DOHH2 (cell line): ENCODE measurements at regions not wholly inside any gene's neighbourhood (a gene's known extent, or its start where the extent isn't known, plus 50 kb on each side); places are given as distances from the start of the nearest gene placed in this dataset.

ENCODE experiments used
- H3F3A ChIP-seq: fragments of 200-600 bp; sonication (generic), shearing (Covaris generic); 2 replicates; pipeline ENCODE4 v1.6.0; 2016; ENCODE audit warnings: antibody characterized with exemption, mild to moderate bottlenecking; ENCODE audit not compliant: control insufficient read depth, insufficient read depth
- H3K27ac ChIP-seq: fragments of 200-600 bp; sonication (generic); 2 replicates; pipeline ENCODE4 v1.5.1; 2014; ENCODE audit warnings: low read depth, mild to moderate bottlenecking, low read length, moderate library complexity
- H3K27me3 ChIP-seq: fragments of 200-600 bp; sonication (generic); 2 replicates; pipeline ENCODE4 v1.6.1; 2014; ENCODE audit warnings: mild to moderate bottlenecking, low read length, mixed read lengths; ENCODE audit not compliant: control insufficient read depth
- H3K36me3 ChIP-seq: fragments of 200-600 bp; sonication (generic); 2 replicates; pipeline ENCODE4 v1.6.1; 2014; ENCODE audit warnings: mild to moderate bottlenecking, low read length, moderate library complexity, mixed read lengths; ENCODE audit not compliant: control insufficient read depth
- H3K4me1 ChIP-seq: fragments of 200-600 bp; sonication (generic); 2 replicates; pipeline ENCODE4 v1.6.1; 2014; ENCODE audit warnings: mild to moderate bottlenecking, low read length, mixed read lengths; ENCODE audit not compliant: control insufficient read depth
- H3K4me2 ChIP-seq: fragments of 200-600 bp; sonication (generic); 2 replicates; pipeline ENCODE4 v1.6.0; 2014; ENCODE audit warnings: mild to moderate bottlenecking, low read length, moderate library complexity
- H3K4me3 ChIP-seq: fragments of 200-600 bp; sonication (generic); 2 replicates; pipeline ENCODE4 v1.5.1; 2014; ENCODE audit warnings: mild to moderate bottlenecking, low read length, mixed read lengths
- H3K79me2 ChIP-seq: fragments of 200-600 bp; sonication (generic); 2 replicates; pipeline ENCODE4 v1.6.1; 2014; ENCODE audit warnings: mild to moderate bottlenecking, low read length, mixed read lengths; ENCODE audit not compliant: control insufficient read depth
- H3K9me2 ChIP-seq: fragments of 200-600 bp; sonication (generic); replicated peaks from 2 replicates; pipeline ENCODE4 v1.6.1; 2014; ENCODE audit warnings: mild to moderate bottlenecking, low read length, mixed read lengths; ENCODE audit not compliant: control insufficient read depth
- H3K9me3 ChIP-seq: fragments of 200-600 bp; sonication (generic); 2 replicates; pipeline ENCODE4 v1.6.1; 2014; ENCODE audit warnings: antibody characterized with exemption, low read length, mixed read lengths; ENCODE audit not compliant: control insufficient read depth, insufficient read depth
- H4K20me1 ChIP-seq: fragments of 200-600 bp; sonication (generic); 2 replicates; pipeline ENCODE4 v1.6.0; 2014; ENCODE audit warnings: low read depth, mild to moderate bottlenecking, antibody characterized with exemption, low read length, moderate library complexity; ENCODE audit not compliant: control insufficient read depth, insufficient read depth
- EZH2phosphoT487 ChIP-seq: fragments of 200-600 bp; sonication (generic); IDR thresholded peaks from 2 replicates; pipeline ENCODE4 v1.6.1; 2017; ENCODE audit warnings: borderline replicate concordance, mild to moderate bottlenecking, antibody characterized with exemption, low read length, moderate library complexity, mixed read lengths
- TF ChIP-seq, protein P1 (sequence below): fragments of 200-600 bp; sonication (generic); IDR thresholded peaks from one replicate; pipeline ENCODE4 v1.5.1; 2014; ENCODE audit warnings: antibody characterized with exemption, mild to moderate bottlenecking, low read depth, low read length; ENCODE audit not compliant: poor library complexity, severe bottlenecking

DNA sequence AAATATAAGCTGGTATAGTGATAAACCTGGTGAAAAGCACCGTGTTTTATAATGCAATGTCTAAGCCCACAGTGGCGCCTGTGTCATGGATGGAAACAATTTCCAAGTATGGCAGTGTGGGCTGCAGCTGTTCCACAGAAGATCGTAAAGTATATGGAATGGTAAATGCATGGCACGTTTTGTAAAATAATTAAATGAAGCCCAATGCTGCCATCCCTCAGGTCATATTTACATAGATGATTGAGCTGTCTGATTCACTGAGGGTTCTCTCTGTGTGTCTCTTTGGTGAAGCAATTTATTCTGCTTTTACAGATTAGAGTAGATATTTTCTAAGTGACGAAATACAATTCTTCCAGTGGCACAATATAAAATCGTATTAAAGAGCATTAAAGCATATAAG, 164.8 kb downstream of the ASMT start:
- H3K9me3 ChIP-seq: peaks cover 3% of the 10 kb centered on the region; the same call in 1 of the 2 replicates
- no peak overlapping the region for H3K4me3 ChIP-seq
- H3K27ac ChIP-seq: no peak overlapping the region
- H3K4me1 ChIP-seq: no peaks in the 10 kb centered on the region
- H3K4me2 ChIP-seq: no peak overlapping the region
- no peak for TF ChIP-seq EZH2phosphoT487
- TF ChIP-seq, protein P1, sequence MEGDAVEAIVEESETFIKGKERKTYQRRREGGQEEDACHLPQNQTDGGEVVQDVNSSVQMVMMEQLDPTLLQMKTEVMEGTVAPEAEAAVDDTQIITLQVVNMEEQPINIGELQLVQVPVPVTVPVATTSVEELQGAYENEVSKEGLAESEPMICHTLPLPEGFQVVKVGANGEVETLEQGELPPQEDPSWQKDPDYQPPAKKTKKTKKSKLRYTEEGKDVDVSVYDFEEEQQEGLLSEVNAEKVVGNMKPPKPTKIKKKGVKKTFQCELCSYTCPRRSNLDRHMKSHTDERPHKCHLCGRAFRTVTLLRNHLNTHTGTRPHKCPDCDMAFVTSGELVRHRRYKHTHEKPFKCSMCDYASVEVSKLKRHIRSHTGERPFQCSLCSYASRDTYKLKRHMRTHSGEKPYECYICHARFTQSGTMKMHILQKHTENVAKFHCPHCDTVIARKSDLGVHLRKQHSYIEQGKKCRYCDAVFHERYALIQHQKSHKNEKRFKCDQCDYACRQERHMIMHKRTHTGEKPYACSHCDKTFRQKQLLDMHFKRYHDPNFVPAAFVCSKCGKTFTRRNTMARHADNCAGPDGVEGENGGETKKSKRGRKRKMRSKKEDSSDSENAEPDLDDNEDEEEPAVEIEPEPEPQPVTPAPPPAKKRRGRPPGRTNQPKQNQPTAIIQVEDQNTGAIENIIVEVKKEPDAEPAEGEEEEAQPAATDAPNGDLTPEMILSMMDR: no peak
- no peaks in the 10 kb centered on the region for H3F3A ChIP-seq
- no peaks in the 10 kb centered on the region for H3K79me2 ChIP-seq
- H3K36me3 ChIP-seq: no peaks in the 10 kb centered on the region
- H4K20me1 ChIP-seq: no peaks in the 10 kb centered on the region
- no peaks in the 10 kb centered on the region for H3K9me2 ChIP-seq
- H3K27me3 ChIP-seq: no peaks in the 10 kb centered on the region

DNA sequence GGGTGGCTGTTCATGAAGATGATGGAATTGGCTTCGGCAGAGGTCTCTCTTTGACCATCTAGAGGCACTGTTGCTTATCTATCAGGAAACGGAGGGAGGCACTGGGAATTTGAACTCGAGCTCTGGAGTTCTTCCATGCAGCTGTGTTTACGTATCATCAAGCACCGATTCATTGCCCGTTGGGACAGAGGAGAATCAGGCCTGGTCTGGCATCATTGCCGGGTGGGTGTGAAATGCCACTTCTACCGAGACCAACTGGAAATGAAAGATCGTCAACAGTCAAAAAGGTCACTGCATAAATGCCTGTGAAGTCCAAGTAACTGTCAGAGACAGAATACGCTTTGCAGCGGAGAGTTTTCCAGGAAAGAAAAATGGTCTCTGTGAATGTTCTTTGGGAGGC, 166.9 kb downstream of the ASMT start:
- H3K36me3 ChIP-seq: no peaks in the 10 kb centered on the region
- no peak overlapping the region for H3K27ac ChIP-seq
- H3K4me3 ChIP-seq: no peak overlapping the region
- no peaks in the 10 kb centered on the region for H4K20me1 ChIP-seq
- no peaks in the 10 kb centered on the region for H3K79me2 ChIP-seq
- peaks cover 7% of the 10 kb centered on the region; the same call in 1 of the 2 replicates for H3K9me3 ChIP-seq
- no peak for TF ChIP-seq EZH2phosphoT487
- TF ChIP-seq, protein P1: no peak
- H3K27me3 ChIP-seq: no peaks in the 10 kb centered on the region
- H3K4me2 ChIP-seq: no peak overlapping the region
- no peaks in the 10 kb centered on the region for H3F3A ChIP-seq
- no peaks in the 10 kb centered on the region for H3K4me1 ChIP-seq
- no peaks in the 10 kb centered on the region for H3K9me2 ChIP-seq

GRCh38 chrX:1784773-1785172, 169.9 kb downstream of the ASMT start:
- H4K20me1 ChIP-seq: no peaks in the 10 kb centered on the region
- TF ChIP-seq EZH2phosphoT487: no peak
- TF ChIP-seq, protein P1: peak; percentile 55
- no peaks in the 10 kb centered on the region for H3K4me1 ChIP-seq
- H3K4me3 ChIP-seq: no peak overlapping the region
- no peaks in the 10 kb centered on the region for H3K27me3 ChIP-seq
- no peaks in the 10 kb centered on the region for H3K36me3 ChIP-seq
- H3F3A ChIP-seq: no peaks in the 10 kb centered on the region
- H3K9me3 ChIP-seq: peaks cover 7% of the 10 kb centered on the region; the same call in 1 of the 2 replicates
- H3K4me2 ChIP-seq: no peak overlapping the region
- H3K79me2 ChIP-seq: no peaks in the 10 kb centered on the region
- H3K9me2 ChIP-seq: no peaks in the 10 kb centered on the region
- no peak overlapping the region for H3K27ac ChIP-seq
